ENCODE measurements at regions not wholly inside any gene's neighbourhood (a gene's known extent, or its start where the extent isn't known, plus 50 kb on each side); places are given as distances from the start of the nearest gene placed in this dataset.
A peak's percentile ranks its signal among the peaks of the same experiment; 100 is the strongest.

DNA sequence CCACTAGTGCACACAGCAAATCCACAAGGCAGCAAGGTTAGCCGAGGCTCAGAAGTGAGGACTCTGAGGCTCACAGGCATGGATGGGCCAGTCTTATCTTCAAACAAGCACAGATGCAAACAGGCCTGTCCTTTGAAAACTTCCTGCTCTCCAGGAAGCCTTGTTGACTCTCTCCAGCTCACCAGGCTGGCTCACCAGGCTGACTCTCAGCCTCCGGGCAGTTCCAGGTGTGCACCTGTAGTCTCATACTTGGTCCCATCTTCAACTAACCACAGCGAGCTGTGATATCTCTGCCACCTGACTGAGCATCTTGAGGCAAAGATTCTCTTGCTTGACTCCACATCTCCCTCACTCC is 173.9 kb upstream of the ZMIZ1 start:
- DNase-seq (no peak), ATAC-seq (no peak)
- no peaks in the 10 kb centered on the region for H3K27me3 ChIP-seq
- peaks cover 6 to 9% of the 10 kb centered on the region in 2 donors for H3K4me1 ChIP-seq
- TF ChIP-seq POLR2A (IDR thresholded peaks at IDR 0.05): no peak
- TF ChIP-seq, protein P1, sequence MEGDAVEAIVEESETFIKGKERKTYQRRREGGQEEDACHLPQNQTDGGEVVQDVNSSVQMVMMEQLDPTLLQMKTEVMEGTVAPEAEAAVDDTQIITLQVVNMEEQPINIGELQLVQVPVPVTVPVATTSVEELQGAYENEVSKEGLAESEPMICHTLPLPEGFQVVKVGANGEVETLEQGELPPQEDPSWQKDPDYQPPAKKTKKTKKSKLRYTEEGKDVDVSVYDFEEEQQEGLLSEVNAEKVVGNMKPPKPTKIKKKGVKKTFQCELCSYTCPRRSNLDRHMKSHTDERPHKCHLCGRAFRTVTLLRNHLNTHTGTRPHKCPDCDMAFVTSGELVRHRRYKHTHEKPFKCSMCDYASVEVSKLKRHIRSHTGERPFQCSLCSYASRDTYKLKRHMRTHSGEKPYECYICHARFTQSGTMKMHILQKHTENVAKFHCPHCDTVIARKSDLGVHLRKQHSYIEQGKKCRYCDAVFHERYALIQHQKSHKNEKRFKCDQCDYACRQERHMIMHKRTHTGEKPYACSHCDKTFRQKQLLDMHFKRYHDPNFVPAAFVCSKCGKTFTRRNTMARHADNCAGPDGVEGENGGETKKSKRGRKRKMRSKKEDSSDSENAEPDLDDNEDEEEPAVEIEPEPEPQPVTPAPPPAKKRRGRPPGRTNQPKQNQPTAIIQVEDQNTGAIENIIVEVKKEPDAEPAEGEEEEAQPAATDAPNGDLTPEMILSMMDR (IDR thresholded peaks at IDR 0.05 in 4 of 5, conservative IDR thresholded peaks at IDR 0.05 in 1 of 5): no peak
- no peak overlapping the region for H3K4me3 ChIP-seq
- in situ Hi-C loops (cut with MboI; ENCODE audit: low sequenced_read_pairs in 4 of 4) (no loop called here), intact Hi-C loops (cut with DNase I; ENCODE audit: low total_unique reads) (no loop called here)
- no peaks in the 10 kb centered on the region for H3K36me3 ChIP-seq
- no peak overlapping the region for H3K27ac ChIP-seq
- H3K9me3 ChIP-seq: no peaks in the 10 kb centered on the region

DNA sequence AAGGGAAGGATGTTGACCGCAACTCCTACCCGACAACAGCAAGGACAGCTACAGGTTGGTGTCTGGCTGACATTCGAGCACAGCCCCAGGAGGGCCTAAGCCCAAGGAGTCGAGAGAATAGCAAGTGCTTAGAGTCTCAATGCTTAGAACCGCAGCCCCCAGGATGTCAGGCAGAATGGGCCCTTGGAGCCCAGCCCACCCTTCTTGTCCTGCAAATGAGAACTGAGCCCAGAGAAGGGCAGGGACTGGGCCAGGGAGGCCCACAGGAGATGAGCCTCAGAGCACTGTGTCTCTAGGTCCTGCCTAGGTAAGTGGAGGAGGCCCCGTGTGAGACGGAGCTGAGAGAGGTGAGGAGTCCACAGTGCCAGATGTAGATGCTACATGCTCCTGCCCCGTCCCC is 173.3 kb upstream of the ZMIZ1 start:
- Histone ChIP-seq H3K9me3 (no peaks in the 10 kb centered on the region), H3K36me3 (no peaks in the 10 kb centered on the region), H3K4me1 (peaks cover 6 to 9% of the 10 kb centered on the region in 2 donors), H3K4me3 (no peak overlapping the region), H3K27ac (no peak overlapping the region), H3K27me3 (no peaks in the 10 kb centered on the region)
- intact Hi-C loops (cut with DNase I; ENCODE audit: low total_unique reads): no loop called here
- DNase-seq (no peak), ATAC-seq (no peak)
- TF ChIP-seq, protein P1 (IDR thresholded peaks at IDR 0.05 in 4 of 5, conservative IDR thresholded peaks at IDR 0.05 in 1 of 5): no peak
- TF ChIP-seq POLR2A (IDR thresholded peaks at IDR 0.05): no peak
- in situ Hi-C loops (cut with MboI; ENCODE audit: low sequenced_read_pairs in 4 of 4): no loop called here

DNA sequence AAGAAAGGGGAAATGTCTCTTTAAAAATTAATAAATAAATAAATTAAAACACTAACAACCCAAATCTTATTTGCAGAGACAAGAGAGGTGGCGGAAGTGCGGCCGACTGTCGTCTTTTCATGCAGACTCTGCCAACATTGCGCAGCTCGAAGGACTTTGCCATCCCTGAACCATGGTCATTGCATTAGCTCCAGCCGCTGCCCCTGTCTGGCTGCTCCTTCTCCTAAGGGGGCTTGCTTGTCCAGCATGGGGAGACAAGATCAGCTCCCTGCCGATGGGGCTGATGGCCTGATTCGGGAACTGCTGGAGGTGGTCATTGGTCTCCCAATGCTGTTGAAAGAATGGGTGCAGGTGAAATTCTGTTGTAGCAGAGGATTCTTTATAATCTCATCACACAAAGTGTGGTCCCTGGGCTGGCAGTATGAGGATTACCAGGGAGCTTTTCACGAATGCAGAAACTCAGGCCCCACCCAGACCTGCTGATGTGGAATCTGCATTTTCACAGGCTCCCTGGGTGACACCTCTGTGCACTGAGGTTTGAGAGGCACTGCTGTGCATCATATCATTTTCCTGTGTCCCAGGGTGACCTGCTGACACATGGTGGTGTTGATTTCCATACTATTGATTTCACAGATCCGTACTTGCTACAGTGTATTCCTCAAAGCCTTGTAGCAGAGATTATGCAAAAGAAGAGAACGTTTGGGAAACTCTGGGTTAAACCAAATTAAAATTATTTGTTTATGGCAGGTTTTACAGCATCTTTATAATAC is 172.4 kb upstream of the ZMIZ1 start:
- no peaks in the 10 kb centered on the region for H3K27me3 ChIP-seq
- H3K4me3 ChIP-seq: no peak overlapping the region
- TF ChIP-seq, protein P1 (IDR thresholded peaks at IDR 0.05 in 4 of 5, conservative IDR thresholded peaks at IDR 0.05 in 1 of 5): no peak
- TF ChIP-seq POLR2A (IDR thresholded peaks at IDR 0.05): no peak
- no peaks in the 10 kb centered on the region for H3K36me3 ChIP-seq
- ATAC-seq (peak; percentile 81 to 90), DNase-seq (peak; percentile 15 to 33)
- in situ Hi-C loops (cut with MboI; ENCODE audit: low sequenced_read_pairs in 4 of 4): no loop called here
- peaks cover 6 to 9% of the 10 kb centered on the region in 2 donors for H3K4me1 ChIP-seq
- intact Hi-C loops (cut with DNase I; ENCODE audit: low total_unique reads): no loop called here
- no peaks in the 10 kb centered on the region for H3K9me3 ChIP-seq
- H3K27ac ChIP-seq: no peak overlapping the region

- intact Hi-C loops (cut with DNase I; ENCODE audit: low total_unique reads): no loop called here
- no peak for DNase-seq
Observed at GRCh38 chr10:78898341-78899097, 170.2 kb upstream of the ZMIZ1 start.

More at GRCh38 chr10:78898341-78899097, 170.2 kb upstream of the ZMIZ1 start:
- no peaks in the 10 kb centered on the region for H3K36me3 ChIP-seq
- TF ChIP-seq, protein P1 (IDR thresholded peaks at IDR 0.05 in 4 of 5, conservative IDR thresholded peaks at IDR 0.05 in 1 of 5): no peak
- TF ChIP-seq POLR2A (IDR thresholded peaks at IDR 0.05): no peak
- H3K4me3 ChIP-seq: no peak overlapping the region
- no peak for ATAC-seq
- H3K9me3 ChIP-seq: no peaks in the 10 kb centered on the region
- no peak overlapping the region for H3K27ac ChIP-seq
- H3K27me3 ChIP-seq: no peaks in the 10 kb centered on the region
- in situ Hi-C loops (cut with MboI; ENCODE audit: low sequenced_read_pairs in 4 of 4): no loop called here
- H3K4me1 ChIP-seq: peaks cover 6 to 9% of the 10 kb centered on the region in 2 donors

All from gastrocnemius medialis (tissue), 4 donors.